Fibroblast of lung (primary cell): ENCODE measurements at regions not wholly inside any gene's neighbourhood (a gene's known extent, or its start where the extent isn't known, plus 50 kb on each side); places are given as distances from the start of the nearest gene placed in this dataset.

Source experiments
- DNase-seq, 2 donors: peaks; one replicate each; pipeline versions ENCODE4 v3.0.0 to v3.0.0-alpha.2; 2010; ENCODE audit warnings: low read depth in 2 of 2
- H2AFZ ChIP-seq: 2 replicates; pipeline ENCODE4 v1.5.1; 2012; ENCODE audit warnings: low read length, control low read depth, inconsistent platforms
- H3K27ac ChIP-seq: 2 replicates; pipeline ENCODE4 v1.5.1; 2011; ENCODE audit warnings: low read length, control low read depth; ENCODE audit not compliant: insufficient read depth
- H3K27me3 ChIP-seq: 2 replicates; pipeline ENCODE4 v1.5.1; 2011; ENCODE audit warnings: mild to moderate bottlenecking, low read length; ENCODE audit not compliant: control insufficient read depth, insufficient read depth
- H3K36me3 ChIP-seq: 2 replicates; pipeline ENCODE4 v1.5.1; 2011; ENCODE audit warnings: low read length; ENCODE audit not compliant: control insufficient read depth, insufficient read depth
- H3K4me1 ChIP-seq: 2 replicates; pipeline ENCODE4 v1.5.1; 2011; ENCODE audit warnings: low read length; ENCODE audit not compliant: control insufficient read depth, insufficient read depth; ENCODE audit errors: extremely low read depth
- H3K4me2 ChIP-seq: 2 replicates; pipeline ENCODE4 v1.5.1; 2011; ENCODE audit warnings: low read length, control low read depth; ENCODE audit not compliant: insufficient read depth; ENCODE audit errors: extremely low read depth
- H3K4me3 ChIP-seq, 4 experiments: fragments of 200-600 bp in 1 of 4; sonication (generic) in 1 of 4; replicated peaks in 1 of 4; 2 replicates each; pipeline ENCODE4 v1.5.1; 2011 to 2016; ENCODE audit warnings: low read length in 4 of 4, low read depth in 3 of 4, mild to moderate bottlenecking in 3 of 4, control low read depth in 2 of 4, inconsistent platforms in 1 of 4, mixed read lengths in 1 of 4; ENCODE audit not compliant: insufficient read depth in 1 of 4; ENCODE audit errors: control extremely low read depth in 1 of 4
- H3K79me2 ChIP-seq: 2 replicates; pipeline ENCODE4 v1.5.1; 2012; ENCODE audit warnings: mild to moderate bottlenecking, low read length, inconsistent platforms; ENCODE audit not compliant: control insufficient read depth, insufficient read depth
- H3K9ac ChIP-seq: 2 replicates; pipeline ENCODE4 v1.5.1; 2011; ENCODE audit warnings: mild to moderate bottlenecking, low read length, control low read depth; ENCODE audit not compliant: insufficient read depth
- H3K9me3 ChIP-seq: 2 replicates; pipeline ENCODE4 v1.5.1; 2012; ENCODE audit warnings: low read depth, low read length; ENCODE audit not compliant: control insufficient read depth, insufficient read depth
- H4K20me1 ChIP-seq: 2 replicates; pipeline ENCODE4 v1.5.1; 2011; ENCODE audit warnings: low read length; ENCODE audit not compliant: control insufficient read depth, insufficient read depth; ENCODE audit errors: extremely low read depth
- CTCF ChIP-seq, 2 donors: IDR thresholded peaks in 1 of 2; conservative IDR thresholded peaks in 1 of 2; 1 replicate in 1 of 2; 2 replicates in 1 of 2; pipeline ENCODE4 v1.5.1; 2011 to 2012; ENCODE audit warnings: low read length in 2 of 2, control low read depth in 1 of 2, inconsistent platforms in 1 of 2, low read depth in 1 of 2, mild to moderate bottlenecking in 1 of 2
- EZH2 ChIP-seq: IDR thresholded peaks from 2 replicates; pipeline ENCODE4 v1.5.1; 2012; ENCODE audit warnings: low read length, control low read depth, mild to moderate bottlenecking; ENCODE audit errors: missing control alignments

- H3K4me1 ChIP-seq, result no peaks in the 10 kb centered on the region
- H3K79me2 ChIP-seq, result no peaks in the 10 kb centered on the region
- TF ChIP-seq CTCF (conservative IDR thresholded peaks at IDR 0.05 in 1 of 2, IDR thresholded peaks at IDR 0.05 in 1 of 2; ENCODE audit: low read depth in 1 of 2, low read length in 2 of 2), result no peak
- no peak for TF ChIP-seq EZH2
- no peaks in the 10 kb centered on the region for H4K20me1 ChIP-seq
- no peak overlapping the region for H3K27ac ChIP-seq
- no peak overlapping the region for H3K9ac ChIP-seq
- H3K4me2 ChIP-seq, result no peak overlapping the region
- no peaks in the 10 kb centered on the region for H3K36me3 ChIP-seq
- H2AFZ ChIP-seq, result no peak overlapping the region
- no peaks in the 10 kb centered on the region for H3K27me3 ChIP-seq
- H3K9me3 ChIP-seq, result no peaks in the 10 kb centered on the region
- DNase-seq, result no peak
- H3K4me3 ChIP-seq, result no peak overlapping the region
Observed at GRCh38 chr5:106873568-106873967, 797.2 kb downstream of the EFNA5 start.

GRCh38 chr5:106865279-106865678 is 805.5 kb downstream of the EFNA5 start:
- Histone ChIP-seq H3K27me3 (no peaks in the 10 kb centered on the region), H3K4me3 (no peak overlapping the region), H3K4me2 (no peak overlapping the region), H3K9me3 (no peaks in the 10 kb centered on the region), H4K20me1 (no peaks in the 10 kb centered on the region), H3K79me2 (no peaks in the 10 kb centered on the region), H3K36me3 (no peaks in the 10 kb centered on the region), H2AFZ (no peak overlapping the region), H3K4me1 (no peaks in the 10 kb centered on the region), H3K9ac (no peak overlapping the region), H3K27ac (no peak overlapping the region)
- DNase-seq, result no peak
- TF ChIP-seq CTCF (conservative IDR thresholded peaks at IDR 0.05 in 1 of 2, IDR thresholded peaks at IDR 0.05 in 1 of 2; ENCODE audit: low read depth in 1 of 2, low read length in 2 of 2) (no peak), EZH2 (no peak)

GRCh38 chr5:106862450-106863193 is 808.1 kb downstream of the EFNA5 start:
- H3K4me3 ChIP-seq, result no peak overlapping the region
- H4K20me1 ChIP-seq, result no peaks in the 10 kb centered on the region
- no peak overlapping the region for H3K27ac ChIP-seq
- H3K9ac ChIP-seq, result no peak overlapping the region
- no peak for TF ChIP-seq EZH2
- TF ChIP-seq CTCF (conservative IDR thresholded peaks at IDR 0.05 in 1 of 2, IDR thresholded peaks at IDR 0.05 in 1 of 2; ENCODE audit: low read depth in 1 of 2, low read length in 2 of 2), result no peak
- H3K36me3 ChIP-seq, result no peaks in the 10 kb centered on the region
- H2AFZ ChIP-seq, result no peak overlapping the region
- H3K4me1 ChIP-seq, result no peaks in the 10 kb centered on the region
- H3K9me3 ChIP-seq, result no peaks in the 10 kb centered on the region
- no peaks in the 10 kb centered on the region for H3K79me2 ChIP-seq
- H3K27me3 ChIP-seq, result no peaks in the 10 kb centered on the region
- peak; percentile 91 to 96 for DNase-seq
- H3K4me2 ChIP-seq, result no peak overlapping the region
